ENCODE measurements at regions not wholly inside any gene's neighbourhood (a gene's known extent, or its start where the extent isn't known, plus 50 kb on each side); places are given as distances from the start of the nearest gene placed in this dataset.
"Not testable (repeated sequence)": the region's sequence is repeated elsewhere in the genome, so short reads cannot be mapped to it uniquely, and the experiment has no call there.

DNA sequence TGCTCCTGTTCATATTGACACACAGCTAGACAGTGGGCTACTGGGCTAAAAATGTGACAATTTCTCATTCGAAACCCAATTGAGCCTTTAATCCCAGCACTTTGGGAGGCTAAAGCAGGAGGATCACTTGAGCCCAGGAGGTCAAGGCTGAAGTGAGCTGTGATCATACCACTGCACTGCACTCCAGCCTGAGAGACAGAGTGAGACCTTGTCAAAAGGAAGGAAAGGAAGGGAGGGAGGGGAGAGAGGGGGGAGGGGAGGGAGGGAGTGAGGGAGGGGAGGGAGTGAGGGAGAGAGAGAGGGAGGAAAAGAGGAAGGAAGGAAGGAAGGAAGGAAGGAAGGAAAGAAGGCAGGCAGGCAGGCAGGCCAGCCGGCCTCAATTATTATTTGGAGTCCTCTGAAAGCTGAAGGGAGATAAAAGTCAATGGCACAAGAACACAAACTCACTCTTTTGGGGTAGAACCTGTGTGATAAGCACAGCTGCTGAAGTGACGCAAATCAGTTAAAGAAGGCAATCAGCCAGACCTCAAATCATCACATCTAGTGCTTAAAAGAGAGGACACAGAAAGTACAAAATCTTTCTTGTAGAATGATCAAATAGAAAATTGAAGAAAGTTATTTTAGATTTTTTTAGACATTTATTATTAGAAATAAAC lies 98.1 kb downstream of the CCDC71L start:
- no peak for DNase-seq

DNA sequence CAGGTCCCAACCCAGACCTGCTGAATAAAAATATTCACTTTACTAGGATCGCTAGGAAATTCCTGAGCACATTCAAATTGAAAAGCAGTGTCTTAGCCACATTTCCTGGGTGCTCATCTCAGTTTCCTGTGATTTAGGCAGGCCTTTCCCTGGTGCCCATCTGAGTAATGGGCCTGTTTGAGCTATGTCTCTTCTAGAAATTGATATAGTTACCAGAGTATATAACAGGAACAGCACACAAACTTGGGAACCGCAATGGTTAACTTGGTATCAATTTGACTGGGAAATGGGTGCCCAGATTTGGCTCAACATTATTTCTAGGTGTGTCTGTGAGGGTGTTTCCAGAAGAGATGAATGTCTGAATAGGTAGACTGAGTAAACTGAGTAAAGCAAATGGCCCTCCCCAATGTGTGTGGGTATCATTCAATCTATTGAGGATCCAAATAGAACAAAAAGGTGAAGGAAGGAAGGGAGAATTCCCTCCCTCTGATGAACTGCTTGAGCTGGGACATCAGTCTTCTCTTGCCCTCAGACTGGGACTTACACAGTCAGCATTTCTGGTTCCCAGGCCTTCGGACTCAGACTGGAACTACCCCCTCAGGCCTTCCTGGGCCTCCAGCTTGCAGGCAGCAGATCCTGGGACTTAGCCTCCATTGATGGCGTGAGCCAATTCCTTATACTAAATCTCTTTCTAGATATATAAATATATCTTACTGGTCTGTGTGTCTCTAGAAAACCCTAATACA lies 99.1 kb downstream of the CCDC71L start:
- no peak for DNase-seq

DNA sequence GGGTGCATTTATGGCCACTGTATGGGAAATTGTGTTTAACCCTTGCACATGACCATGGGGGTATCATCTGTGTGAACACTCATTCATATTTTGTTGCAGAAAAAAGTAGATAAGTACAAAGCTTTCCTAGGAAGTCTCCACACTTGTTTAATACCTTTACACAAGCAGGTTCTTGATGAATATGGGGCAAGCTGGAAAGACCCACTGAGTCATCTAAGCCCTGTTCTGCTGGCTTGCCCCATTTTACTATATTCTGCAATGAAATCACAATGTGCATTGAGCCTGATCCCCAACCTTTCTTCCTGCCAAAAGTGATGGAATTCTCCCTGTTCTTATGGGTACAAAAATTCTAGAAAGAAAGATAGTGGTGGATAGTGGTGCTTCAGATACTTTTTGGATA lies 99.8 kb downstream of the CCDC71L start:
- no peak for DNase-seq

DNA sequence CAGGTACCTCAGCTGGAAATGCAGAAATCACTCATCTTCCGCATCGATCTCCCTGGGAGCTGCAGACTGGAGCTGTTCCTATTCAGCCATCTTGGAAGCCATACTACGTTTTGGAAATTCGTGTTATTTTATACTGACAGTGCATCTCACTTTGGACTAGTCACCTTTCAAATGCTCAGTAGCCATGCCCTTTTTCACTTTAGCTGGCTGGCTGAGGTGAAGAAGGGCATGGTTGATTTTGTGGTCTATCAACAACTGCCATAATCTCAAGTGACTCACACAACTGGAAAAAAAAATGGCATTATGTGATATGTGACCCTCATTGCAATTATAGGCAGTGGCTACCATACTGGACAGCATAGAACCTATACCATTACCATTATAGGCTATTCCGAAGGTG lies 100.5 kb downstream of the CCDC71L start:
- DNase-seq, result no peak

DNA sequence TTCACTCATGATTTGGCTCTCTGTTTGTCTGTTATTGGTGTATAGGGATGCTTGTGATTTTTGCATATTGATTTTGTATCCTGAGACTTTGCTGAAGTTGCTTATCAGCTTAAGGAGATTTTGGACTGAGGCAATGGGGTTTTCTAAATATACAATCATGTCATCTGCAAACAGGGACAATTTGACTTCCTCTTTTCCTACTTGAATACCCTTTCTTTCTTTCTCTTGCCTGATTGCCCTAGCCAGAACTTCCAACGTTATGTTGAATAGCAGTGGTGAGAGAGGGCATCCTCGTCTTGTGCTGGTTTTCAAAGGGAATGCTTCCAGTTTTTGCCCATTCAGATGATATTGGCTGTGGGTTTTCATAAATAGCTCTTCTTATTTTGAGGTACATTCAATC lies 104.7 kb downstream of the CCDC71L start:
- DNase-seq, result not testable (repeated sequence)

DNA sequence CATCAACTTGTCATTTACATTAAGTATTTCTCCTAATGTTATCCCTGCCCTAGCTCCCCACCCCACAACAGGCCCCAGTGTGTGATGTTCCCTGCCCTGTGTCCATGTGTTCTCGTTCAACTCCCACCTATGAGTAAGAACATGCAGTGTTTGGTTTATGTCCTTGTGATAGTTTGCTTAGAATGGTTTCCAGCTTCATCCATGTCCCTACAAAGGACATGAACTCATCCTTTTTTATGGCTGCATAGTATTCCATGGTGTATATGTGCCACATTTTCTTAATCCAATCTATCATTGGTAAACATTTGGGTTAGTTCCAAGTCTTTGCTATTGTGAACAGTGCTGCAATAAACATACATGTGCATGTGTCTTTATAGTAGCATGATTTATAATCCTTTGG lies 106.3 kb downstream of the CCDC71L start:
- DNase-seq, result not testable (repeated sequence)

DNA sequence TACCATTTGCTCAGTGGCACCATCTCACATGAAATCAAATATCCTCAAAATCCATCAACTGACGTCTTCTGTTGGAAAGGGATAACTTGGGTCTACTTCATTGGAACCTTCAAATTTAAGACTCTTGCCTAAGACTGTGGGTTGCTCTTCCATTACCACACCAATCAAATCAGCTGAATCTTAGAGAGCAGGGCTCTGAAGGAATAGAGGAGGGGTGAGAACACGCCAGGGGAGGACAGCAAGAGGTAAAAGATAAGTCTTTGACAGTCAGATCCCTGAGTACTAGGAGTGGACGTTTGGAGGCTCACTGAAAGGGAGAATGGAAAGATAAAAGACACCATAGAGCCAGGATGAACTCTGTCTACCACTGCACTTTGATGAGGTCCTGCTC lies 107.5 kb downstream of the CCDC71L start:
- DNase-seq, result no peak

DNA sequence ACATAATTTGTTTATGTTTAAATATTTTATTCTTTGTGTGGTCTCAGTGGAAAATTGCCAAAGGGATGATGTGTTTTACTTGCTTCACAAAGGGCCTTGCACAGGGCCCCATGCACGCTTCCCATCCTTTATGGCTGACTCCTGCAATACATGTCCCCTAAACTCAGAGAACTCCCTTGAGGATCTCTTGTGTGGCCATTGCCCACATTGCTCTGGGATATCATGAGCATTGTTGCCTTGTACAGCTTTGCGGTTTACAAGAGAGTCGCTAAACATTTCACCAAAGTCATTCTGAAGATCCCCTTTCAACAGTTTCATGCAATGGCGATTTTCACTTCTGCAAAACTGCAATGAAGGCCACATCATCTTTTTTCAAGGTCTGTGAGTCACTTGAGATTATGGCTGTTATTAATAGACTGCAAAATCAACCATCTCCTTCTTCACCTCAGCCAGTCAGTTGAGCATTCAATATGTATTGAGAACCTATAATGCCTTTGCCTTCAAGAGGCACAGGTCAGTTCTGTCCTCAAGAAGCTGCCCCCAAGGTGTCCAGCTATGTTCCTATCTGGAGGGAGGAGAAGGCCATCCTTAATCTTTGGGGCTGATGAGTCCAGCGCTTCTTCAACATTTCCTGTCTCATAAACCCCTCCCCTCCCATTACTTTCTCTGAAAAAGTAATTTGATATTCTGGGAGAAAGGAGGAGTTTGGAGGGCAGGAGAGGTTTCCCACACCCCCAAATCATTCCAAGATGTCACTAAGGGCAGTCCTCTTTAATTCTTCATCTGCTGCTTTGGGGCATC lies 108.1 kb downstream of the CCDC71L start:
- no peak for DNase-seq

DNA sequence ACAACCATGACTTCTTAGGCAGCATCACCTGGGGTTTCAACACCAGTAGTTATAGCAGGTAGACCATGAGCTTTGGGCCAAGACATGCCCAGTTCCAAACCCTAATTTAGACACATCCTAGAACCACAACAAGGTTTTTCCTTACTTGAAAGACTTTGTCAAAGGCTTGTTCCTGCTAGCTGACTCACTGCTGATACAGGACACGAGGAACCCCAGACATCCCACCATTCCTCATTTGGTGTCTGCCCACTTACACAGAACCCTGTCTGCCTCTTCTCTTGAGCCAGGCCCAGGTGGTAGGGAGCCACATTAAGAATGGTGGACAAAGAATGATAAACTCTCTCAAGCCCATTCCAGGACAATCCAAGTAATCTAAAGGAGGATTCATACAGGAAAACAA lies 109.0 kb downstream of the CCDC71L start:
- no peak for DNase-seq

DNA sequence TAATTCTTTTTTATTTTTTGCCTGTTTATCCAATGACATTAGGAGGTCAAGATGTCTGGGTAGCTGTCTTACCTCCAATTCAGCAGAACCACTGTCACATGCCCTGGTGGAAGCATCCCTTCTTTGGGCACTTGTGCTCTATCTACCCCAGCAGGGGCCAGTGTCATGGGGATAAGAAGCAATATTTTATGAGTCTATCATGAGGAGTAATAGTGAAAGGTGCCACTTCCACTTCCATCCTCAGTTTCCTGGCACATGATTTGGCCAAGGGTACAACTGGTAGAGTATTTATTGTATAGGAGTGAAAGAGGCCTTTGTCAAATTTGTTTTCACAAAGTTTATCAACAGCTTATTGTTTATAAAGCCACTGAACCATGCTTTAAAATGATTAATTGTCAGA lies 112.5 kb downstream of the CCDC71L start:
- no peak for DNase-seq

DNA sequence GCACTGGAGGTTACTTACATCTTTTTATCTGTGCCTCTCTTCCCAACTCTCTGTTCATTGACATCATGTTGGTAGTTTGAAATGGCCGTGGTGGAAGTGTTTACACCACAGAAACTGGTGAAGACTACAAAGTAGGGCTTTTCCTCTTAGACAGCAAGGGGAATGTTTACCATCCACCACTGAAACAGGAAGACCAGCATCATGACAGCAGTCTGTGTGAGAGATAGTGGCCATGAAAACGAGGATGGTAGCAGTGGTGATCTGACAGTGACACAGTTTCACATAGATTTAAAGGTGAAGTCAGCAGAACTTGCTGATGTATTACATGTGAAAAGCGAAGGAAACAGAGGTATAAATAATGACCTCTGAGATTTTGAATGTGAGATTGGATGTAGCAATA lies 115.7 kb downstream of the CCDC71L start:
- no peak for DNase-seq

DNA sequence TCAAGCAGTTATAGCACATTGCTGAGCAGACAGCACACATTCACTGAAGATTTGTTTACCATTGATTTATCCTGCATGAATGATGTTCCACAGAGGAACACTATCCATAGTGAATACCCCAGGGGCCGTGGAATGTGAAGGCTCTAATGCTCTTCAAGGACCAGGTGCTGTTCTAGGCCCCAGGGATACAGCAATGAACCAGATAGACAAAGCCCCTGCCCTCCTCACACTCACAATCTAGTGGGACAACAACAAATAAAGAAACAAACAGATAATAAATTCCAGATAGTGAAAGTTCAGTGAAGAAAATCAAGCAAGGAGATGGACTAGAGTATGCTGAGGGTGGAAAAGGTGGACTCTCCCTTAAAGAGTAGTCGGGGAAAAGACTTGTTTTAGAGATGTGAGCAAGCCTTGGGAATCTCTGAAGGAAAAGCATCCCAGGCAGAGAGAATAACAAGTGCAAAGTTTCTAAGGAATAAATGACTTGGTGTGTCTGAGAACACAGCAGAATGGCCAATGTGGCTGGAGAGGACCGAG lies 117.7 kb downstream of the CCDC71L start:
- no peak for DNase-seq

DNA sequence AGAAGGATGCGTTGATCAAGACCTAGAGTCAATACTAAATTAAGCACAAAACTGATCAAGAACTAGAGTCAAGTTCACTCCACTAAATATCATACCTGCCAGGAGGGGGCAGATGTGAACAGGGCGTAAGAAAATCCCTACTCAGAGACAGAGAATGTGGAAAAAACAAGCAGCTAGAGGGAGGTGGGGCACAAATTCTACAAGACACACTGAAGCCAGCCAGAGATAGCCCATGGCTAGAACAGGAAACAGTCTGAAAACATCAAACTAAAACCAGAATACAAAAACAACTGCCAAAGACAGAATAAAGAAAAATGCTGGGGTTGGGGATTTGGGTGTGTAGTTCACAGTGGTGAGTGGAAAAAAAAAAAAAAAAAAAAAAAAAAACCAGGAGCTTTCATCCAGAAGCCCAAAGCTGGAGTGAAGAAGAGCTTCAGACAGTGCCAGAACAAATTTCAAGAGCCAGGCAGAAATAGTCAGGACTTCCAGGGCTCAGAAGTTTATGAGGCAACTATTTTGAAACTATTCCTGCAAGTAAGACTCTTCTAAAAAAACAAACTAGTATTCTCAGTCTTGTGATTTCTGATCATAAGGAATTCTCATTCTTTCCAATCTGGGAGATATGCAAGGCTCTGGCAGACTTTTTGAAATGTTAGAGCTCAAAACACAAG lies 118.3 kb downstream of the CCDC71L start:
- peak; percentile 92 for DNase-seq

DNA sequence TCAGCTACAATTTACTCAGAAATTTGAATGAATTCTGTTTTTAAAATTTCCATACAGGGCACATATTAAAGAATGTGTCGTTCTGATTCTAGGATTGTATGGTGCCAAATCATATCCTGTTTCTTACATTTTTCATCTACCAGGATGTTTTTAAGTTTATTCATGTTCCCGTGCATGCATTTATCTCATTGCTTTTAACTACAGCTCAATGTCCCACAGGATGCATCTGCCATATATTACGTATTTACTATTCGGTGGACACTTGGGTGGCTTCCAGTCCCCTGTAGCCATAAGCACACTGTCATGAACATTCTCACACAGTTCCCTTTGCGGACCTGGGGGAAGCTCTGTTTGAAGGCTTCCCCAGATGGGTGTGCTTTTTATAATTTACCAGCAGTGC lies 122.3 kb downstream of the CCDC71L start:
- DNase-seq, result no peak

DNA sequence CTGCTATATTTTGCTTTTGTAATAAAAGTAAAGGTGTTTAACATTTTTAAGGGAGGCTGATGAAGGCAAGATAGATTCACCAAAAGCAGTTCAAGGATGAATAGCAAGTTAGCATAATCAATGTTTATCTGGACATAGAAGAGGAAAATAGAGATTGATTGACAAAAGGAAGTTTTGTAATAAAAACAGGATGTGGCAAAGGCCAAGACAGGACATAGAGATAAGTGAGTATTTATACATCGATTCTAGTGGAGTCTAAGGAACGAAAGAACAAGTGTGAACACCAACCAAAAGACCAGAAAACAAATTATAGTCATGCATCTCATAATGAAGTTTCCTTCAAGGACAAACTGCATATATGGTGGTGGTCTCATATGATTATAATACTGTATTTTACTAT lies 123.8 kb downstream of the CCDC71L start:
- no peak for DNase-seq

DNA sequence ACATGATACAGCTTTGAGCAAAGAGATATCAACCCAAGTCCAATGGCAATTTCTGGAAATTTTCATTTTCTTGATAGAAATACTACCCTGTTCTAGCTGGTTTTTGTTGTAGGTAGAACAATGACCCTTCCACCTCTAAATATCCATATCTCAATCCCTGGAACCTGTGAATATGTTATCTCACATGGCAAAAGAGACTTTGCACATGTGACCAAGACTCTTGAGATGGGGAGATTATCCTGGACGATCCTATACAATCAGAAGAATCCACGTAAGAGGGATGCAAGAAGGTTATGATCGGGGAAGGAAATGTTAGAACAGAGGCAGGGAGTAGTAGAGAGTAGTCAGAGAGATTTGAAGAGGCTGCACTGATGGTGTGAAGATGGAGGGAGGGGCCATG lies 124.9 kb downstream of the CCDC71L start:
- no peak for DNase-seq

DNA sequence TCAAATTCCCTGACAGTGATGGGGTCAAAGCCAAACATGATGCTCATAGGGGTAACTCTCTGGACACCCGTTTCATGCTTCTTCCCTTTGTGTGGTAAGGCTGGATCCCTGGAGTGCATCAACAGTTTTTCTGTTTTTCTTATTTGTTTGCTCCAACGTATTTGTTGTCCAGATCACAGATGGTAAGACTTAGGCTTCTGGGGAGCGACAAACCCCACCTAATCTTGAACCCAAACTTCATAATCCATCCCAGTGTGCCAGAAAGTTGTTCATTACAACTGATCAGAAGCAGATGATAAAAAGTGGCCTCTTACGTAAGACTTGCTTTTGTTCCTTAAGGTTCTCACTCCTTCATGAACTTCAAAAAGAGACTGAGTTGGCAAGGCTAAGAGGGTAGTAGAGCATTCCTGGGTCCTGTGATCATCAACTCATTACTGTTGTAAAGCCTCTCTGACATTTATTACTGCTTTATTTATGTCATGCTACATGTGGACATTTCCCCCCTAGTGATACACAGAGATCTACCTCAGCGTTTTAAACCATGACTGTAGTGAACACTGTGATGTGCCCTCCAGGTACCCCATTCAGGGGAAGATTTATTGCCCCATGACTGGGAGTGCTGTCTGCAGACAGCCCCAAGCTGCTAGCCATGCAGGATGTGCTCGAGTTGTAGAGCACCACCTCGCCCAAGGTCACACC lies 125.6 kb downstream of the CCDC71L start:
- DNase-seq, result no peak

DNA sequence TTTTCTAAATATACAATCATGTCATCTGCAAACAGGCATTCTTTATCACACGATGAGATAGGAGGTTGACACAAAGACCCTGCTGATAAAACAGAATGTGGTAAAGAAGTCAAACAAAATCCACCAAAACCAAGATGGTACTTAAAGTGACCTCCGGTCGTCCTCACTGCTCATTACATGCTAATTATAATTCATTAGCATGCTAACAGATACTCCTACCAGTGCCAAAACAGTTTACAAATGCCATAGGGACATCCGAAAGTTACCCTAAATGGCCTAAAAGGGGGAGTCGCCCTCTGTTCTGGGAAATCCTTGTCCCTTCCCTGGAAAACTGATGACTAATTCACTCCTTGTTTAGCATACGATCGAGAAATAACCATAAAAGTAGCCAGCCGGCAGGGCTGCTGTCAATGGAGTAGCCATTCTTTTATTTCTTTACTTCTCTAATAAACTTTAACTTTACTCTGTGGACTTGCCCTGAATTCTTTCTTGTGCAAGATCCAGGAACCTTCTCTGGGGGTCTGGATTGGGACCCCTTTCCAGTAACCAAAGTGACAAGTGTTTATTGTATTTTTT lies 126.6 kb downstream of the CCDC71L start:
- DNase-seq, result no peak

DNA sequence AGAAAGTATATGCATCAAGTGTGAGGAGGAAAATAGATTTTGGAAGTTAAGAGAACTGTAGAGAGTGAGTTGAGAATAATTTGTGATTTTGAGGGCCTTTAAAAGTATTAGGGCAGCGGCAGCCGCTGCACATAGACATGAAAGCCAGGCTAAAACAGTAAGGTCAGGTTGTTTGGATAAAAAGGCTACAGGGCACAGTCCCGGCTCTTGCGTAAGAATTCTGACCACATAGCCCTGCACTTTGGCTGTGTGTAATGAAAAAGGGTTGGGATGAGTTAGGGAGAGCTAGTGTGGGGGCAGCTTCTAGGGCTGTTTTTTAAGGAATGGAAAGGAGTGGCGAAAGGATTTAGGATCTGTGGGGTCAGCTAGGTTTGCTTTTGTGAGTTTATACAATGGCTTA lies 130.8 kb downstream of the CCDC71L start:
- DNase-seq, result not testable (repeated sequence)

DNA sequence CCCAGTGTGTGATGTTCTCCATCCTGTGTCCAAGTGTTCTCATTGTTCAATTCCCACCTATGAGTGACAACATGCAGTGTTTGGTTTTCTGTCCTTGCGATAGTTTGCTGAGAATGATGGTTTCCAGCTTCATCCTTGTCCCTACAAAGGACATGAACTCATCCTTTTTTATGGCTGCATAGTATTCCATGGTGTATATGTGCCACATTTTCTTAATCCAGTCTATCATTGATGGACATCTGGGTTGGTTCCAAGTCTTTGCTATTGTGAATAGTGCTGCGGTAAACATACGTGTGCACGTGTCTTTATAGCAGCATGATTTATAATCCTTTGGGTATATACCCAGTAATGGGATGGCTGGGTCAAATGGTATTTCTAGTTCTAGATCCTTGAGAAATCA lies 134.3 kb downstream of the CCDC71L start:
- DNase-seq, result not testable (repeated sequence)

DNA sequence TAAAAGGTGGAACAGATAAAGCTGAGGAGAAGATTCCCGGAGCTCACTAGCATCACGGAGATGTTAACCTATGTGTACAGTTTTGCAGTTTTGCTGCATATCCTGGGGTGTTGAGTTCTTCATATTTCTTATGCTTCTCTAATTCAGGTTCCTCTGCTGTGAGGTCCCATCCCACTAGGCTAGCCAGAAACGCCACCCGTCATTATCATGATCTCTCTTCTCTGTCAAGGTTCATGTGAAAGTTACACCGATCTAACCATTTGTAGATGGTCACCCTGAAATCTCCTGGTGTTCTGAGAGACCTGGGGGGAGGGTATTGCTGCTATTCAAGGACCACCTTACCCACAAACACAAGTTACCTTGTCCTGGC lies 136.3 kb downstream of the CCDC71L start:
- no peak for DNase-seq

DNA sequence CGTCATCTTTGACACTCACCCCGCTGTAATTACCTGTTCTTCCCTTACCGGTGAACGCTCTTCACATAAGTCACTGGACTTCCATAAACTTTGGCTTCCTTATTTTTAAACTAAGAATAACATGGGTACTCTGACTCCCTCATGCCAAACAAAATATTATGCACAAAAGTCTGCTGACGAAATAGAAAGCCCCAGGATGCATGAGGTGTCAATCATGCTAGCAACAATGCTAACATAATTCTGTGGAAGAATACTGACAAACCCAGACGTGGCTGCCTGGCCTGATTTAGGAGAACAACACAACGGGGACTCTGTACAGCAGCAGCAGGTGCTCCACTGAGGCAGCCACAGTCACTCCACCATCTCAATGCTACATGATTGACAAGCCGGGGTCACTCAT lies 137.5 kb downstream of the CCDC71L start:
- DNase-seq, result no peak

Measured in DMS53 (cell line).